WTC11 (cell line): ENCODE measurements at regions not wholly inside any gene's neighbourhood (a gene's known extent, or its start where the extent isn't known, plus 50 kb on each side); places are given as distances from the start of the nearest gene placed in this dataset.

Experiments used
- CREM ChIP-seq: sonication (generic); formaldehyde crosslinking; IDR thresholded peaks from 2 replicates; pipeline ENCODE4 v1.8.1; 2022; ENCODE audit warnings: mild to moderate bottlenecking, missing genetic modification reagents, moderate library complexity
- JUN ChIP-seq: sonication (generic); formaldehyde crosslinking; IDR thresholded peaks from 2 replicates; pipeline ENCODE4 v1.8.0; 2023; ENCODE audit warnings: mild to moderate bottlenecking, missing genetic modification reagents
- NFE2L1 ChIP-seq: sonication (generic); formaldehyde crosslinking; IDR thresholded peaks from 2 replicates; pipeline ENCODE4 v1.8.1; 2023; ENCODE audit warnings: missing genetic modification reagents
- SP1 ChIP-seq: sonication (generic); formaldehyde crosslinking; conservative IDR thresholded peaks from 2 replicates; pipeline ENCODE4 v1.8.1; 2022; ENCODE audit warnings: missing genetic modification reagents
- TF ChIP-seq, protein P1 (sequence below): sonication (generic); formaldehyde crosslinking; IDR thresholded peaks from 2 replicates; pipeline ENCODE4 v1.8.0; 2022; ENCODE audit warnings: mild to moderate bottlenecking, missing genetic modification reagents
- TF ChIP-seq, protein P2 (sequence below): fragments of 200-600 bp; IDR thresholded peaks from 2 replicates; pipeline ENCODE4 v1.8.0; 2022; ENCODE audit warnings: antibody characterized with exemption
- TF ChIP-seq, protein P3 (sequence below): sonication (generic); formaldehyde crosslinking; IDR thresholded peaks from 2 replicates; pipeline ENCODE4 v1.8.0; 2022; ENCODE audit warnings: mild to moderate bottlenecking, missing genetic modification reagents

DNA sequence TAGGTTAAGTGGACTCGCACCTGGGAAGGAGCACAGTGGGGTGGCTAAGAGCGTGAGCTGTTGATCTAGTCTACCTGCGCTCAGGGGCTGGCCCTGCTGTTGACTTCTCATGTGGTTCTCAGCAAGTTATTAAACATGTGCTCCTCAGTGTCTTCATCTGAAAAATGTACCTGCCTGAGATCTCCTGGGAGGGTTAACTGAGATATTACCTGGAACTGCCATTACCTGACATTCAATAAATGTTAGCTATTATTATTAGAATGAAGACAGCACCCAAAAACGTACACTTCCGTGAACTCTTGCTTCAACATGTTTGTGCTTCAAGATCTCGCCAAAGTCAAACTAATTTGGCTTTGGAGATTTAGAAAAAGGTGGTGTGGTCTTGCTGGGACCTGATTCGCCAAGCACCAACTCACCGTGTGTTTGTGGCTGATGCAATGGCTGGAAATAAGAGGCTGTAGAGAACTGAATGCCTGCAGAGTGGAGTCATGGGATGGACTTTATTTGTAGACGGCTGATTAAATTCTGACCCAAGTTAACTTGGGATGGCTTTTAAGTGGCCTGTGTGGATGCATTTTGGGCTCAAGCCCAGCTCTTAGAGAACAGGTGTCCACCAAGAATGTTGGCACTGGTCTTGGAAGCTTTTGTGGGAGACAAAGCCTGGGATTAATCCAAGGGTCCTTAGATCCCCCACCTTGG, 692.9 kb downstream of the QKI start:
- TF ChIP-seq CREM (CRISPR knock-in tag) (no peak), NFE2L1 (CRISPR knock-in tag) (no peak), JUN (no peak), SP1 (no peak)
- TF ChIP-seq, protein P1, sequence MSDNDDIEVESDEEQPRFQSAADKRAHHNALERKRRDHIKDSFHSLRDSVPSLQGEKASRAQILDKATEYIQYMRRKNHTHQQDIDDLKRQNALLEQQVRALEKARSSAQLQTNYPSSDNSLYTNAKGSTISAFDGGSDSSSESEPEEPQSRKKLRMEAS (CRISPR knock-in tag), result peak; percentile 53; the same call in 1 of the 2 replicates
- TF ChIP-seq, protein P2, sequence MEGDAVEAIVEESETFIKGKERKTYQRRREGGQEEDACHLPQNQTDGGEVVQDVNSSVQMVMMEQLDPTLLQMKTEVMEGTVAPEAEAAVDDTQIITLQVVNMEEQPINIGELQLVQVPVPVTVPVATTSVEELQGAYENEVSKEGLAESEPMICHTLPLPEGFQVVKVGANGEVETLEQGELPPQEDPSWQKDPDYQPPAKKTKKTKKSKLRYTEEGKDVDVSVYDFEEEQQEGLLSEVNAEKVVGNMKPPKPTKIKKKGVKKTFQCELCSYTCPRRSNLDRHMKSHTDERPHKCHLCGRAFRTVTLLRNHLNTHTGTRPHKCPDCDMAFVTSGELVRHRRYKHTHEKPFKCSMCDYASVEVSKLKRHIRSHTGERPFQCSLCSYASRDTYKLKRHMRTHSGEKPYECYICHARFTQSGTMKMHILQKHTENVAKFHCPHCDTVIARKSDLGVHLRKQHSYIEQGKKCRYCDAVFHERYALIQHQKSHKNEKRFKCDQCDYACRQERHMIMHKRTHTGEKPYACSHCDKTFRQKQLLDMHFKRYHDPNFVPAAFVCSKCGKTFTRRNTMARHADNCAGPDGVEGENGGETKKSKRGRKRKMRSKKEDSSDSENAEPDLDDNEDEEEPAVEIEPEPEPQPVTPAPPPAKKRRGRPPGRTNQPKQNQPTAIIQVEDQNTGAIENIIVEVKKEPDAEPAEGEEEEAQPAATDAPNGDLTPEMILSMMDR, result no peak
- TF ChIP-seq, protein P3, sequence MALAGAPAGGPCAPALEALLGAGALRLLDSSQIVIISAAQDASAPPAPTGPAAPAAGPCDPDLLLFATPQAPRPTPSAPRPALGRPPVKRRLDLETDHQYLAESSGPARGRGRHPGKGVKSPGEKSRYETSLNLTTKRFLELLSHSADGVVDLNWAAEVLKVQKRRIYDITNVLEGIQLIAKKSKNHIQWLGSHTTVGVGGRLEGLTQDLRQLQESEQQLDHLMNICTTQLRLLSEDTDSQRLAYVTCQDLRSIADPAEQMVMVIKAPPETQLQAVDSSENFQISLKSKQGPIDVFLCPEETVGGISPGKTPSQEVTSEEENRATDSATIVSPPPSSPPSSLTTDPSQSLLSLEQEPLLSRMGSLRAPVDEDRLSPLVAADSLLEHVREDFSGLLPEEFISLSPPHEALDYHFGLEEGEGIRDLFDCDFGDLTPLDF, result no peak
